Stomach (tissue), 8 donors: ENCODE measurements at regions not wholly inside any gene's neighbourhood (a gene's known extent, or its start where the extent isn't known, plus 50 kb on each side); places are given as distances from the start of the nearest gene placed in this dataset.
"Not testable (repeated sequence)": the region's sequence is repeated elsewhere in the genome, so short reads cannot be mapped to it uniquely, and the experiment has no call there.

ENCODE experiments used
- DNase-seq, 2 donors: peaks; one replicate each; pipeline versions ENCODE4 v3.0.0 to v3.0.0-alpha.2; 2013 to 2019
- H3K27ac ChIP-seq, 5 donors: fragments of 200-600 bp in 4 of 5; sonication (generic) in 4 of 5; one replicate each; pipeline ENCODE4 v1.5.1; 2013 to 2019; ENCODE audit warnings: mild to moderate bottlenecking in 1 of 5, moderate library complexity in 1 of 5
- H3K27me3 ChIP-seq, 3 donors: fragments of 200-600 bp; sonication (generic); one replicate each; pipeline ENCODE4 v1.5.1; 2017 to 2019; ENCODE audit warnings: mixed run types in 1 of 3
- H3K36me3 ChIP-seq, 4 donors: fragments of 200-600 bp; sonication (generic); 1 replicate in 3 of 4; 2 replicates in 1 of 4; pipeline ENCODE4 v1.5.1; 2016 to 2019
- H3K4me1 ChIP-seq, 4 donors: fragments of 200-600 bp; sonication (generic); one replicate each; pipeline ENCODE4 v1.5.1; 2016 to 2019
- H3K4me3 ChIP-seq, 4 donors: fragments of 200-600 bp; sonication (generic) in 3 of 4; one replicate each; pipeline ENCODE4 v1.5.1; 2016 to 2019; ENCODE audit warnings: mild to moderate bottlenecking in 1 of 4
- H3K9me3 ChIP-seq, 4 donors: fragments of 200-600 bp; sonication (generic); one replicate each; pipeline ENCODE4 v1.5.1; 2016 to 2019
- POLR2AphosphoS5 ChIP-seq, 3 donors: sonication (generic); formaldehyde crosslinking; IDR thresholded peaks; one replicate each; pipeline ENCODE4 v1.6.1; 2016; ENCODE audit warnings: antibody characterized with exemption in 3 of 3
- WGBS, 5 donors: extraction: QIAGEN DNeasy Blood & Tissue Kit in 3 of 5; methylation state at CpG; one replicate each; pipeline versions ENCODE4 v1.1.5 to v1.1.7; 2013 to 2018; 5-methylcytosine and 5-hydroxymethylcytosine counted together
- intact Hi-C: fragments of 100-400 bp; cut with DNase I; formaldehyde crosslinking; loops from one replicate; pipeline ENCODE4 v1.15.1; 2023; ENCODE audit warnings: low total_unique reads
- donor health status: healthy with polysubstance abuse.
- donor health status: Bipolar disorder and iron deficiency.
- donor health status: healthy.

DNA sequence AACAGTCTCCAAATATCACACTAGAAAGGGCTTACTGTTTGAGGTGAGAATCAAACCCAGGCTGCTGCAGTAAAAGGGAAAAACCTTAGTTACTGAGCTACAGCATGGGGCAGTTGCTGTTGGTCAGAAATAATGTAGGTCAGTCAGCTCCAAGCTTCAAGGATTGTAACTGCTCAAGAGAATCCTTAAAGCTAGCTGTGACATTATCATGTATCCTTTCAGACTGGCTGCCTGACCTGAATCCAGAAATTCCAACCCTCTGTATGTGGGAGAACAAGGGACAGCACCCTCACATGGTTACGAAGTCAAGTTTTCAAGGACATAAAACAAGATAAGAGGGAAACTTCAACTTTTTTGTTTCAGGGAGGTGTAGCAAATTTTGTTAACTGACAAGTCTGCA, 365.9 kb upstream of the NPAP1 start:
- H3K36me3 ChIP-seq, H3K4me1 ChIP-seq, H3K27ac ChIP-seq, H3K27me3 ChIP-seq, H3K9me3 ChIP-seq, intact Hi-C loops, H3K4me3 ChIP-seq, DNase-seq: not testable (repeated sequence)
- 62 to 86% (median 81%) methylated on average over 1 of the region's 1 CpG for WGBS, 5 donors

DNA sequence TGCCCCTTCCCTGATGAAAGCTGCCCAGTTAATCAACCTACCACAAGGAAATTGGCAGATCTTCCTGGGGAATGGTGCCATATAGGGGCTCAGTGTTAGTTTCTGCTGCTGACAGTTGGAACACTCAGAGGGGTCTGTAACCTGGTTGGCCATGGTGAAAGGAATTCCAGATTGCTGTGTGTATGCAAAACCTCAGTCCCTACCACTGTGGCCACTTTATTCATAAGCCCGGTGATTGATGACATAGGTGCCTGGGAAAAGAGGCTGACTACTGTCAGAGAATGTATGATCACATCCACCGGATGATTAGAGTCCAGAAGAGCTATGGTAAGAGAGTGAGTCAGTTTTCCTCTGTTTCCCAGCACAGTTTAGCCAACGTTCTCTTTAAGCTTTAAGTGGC, 363.9 kb upstream of the NPAP1 start:
- H3K4me1 ChIP-seq, DNase-seq, H3K27me3 ChIP-seq, H3K36me3 ChIP-seq, intact Hi-C loops, H3K9me3 ChIP-seq, H3K27ac ChIP-seq, H3K4me3 ChIP-seq: not testable (repeated sequence)
- WGBS, 5 donors = 63 to 78% (median 71%) methylated on average over 1 to 3 of the region's 3 CpGs

DNA sequence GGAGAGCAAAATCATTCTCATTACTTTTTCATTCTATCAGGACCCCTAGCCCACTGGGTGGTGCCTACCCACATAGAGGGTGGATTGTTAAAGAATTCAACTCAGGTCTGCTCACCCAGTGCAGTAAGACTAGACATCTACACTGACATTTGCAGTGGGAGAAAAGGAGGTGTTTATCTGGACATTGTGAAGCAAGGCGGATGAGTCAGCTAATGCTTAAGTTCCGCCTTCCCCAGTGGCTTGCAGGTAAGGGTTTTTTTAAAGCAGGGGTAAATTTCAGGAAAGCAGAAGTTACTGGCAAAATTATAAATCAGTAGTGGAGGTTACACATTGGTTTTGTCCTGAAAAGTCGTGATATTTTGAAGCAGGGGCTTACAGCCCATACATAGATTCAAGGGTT, 359.2 kb upstream of the NPAP1 start:
- H3K4me1 ChIP-seq, H3K27ac ChIP-seq, H3K9me3 ChIP-seq, DNase-seq, H3K27me3 ChIP-seq, H3K36me3 ChIP-seq, intact Hi-C loops, H3K4me3 ChIP-seq: not testable (repeated sequence)
- 62 to 86% (median 70%) methylated on average over 3 of the region's 3 CpGs for WGBS, 5 donors

DNA sequence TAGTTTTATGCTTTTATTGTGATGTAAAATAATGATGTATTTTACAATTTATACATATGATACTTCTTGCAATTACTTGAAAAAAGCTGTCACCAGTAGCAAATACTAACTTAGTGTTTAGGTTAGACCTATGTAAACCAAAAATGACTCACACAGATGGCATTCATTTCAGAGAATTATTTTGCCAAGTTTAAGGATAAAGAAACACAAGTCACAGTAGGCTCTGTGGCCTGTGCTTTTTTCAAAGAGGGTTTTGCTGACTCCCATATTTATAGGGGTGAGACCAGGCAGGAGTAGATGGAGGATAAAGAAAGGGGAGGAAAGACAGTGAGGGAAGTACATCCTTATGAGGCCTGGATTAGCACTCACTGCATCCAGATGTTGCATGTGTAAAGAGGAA, 356.6 kb upstream of the NPAP1 start:
- TF ChIP-seq POLR2AphosphoS5 (IDR thresholded peaks at IDR 0.05) = no peak
- H3K9me3 ChIP-seq = no peaks in the 10 kb centered on the region
- no peaks in the 10 kb centered on the region for H3K36me3 ChIP-seq
- DNase-seq = no peak
- no peak overlapping the region for H3K4me3 ChIP-seq
- H3K27ac ChIP-seq = peak overlapping the region in 1 of 5 donors; percentile 39
- H3K27me3 ChIP-seq = no peaks in the 10 kb centered on the region
- intact Hi-C loops = no loop called here
- H3K4me1 ChIP-seq = no peaks in the 10 kb centered on the region

DNA sequence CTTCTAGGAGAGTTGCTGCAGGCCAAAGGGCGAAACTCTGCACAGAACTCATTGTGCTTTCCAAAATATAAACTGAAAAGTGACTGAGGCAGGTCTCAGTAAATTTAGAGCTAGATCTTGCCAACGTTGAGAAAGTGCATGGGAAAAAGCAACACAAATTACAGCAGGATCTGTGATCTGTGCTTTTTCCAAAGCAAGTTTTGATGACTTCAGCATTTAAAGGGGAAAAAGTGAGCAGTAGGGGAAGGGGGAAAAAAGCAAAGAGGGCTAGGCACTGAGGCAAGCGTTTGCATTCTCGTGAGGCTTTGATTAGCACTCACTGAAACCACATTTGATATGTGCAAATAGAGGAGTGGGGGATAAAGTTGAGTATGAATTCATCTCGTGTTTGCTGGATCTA, 351.5 kb upstream of the NPAP1 start:
- DNase-seq, H3K9me3 ChIP-seq, intact Hi-C loops, H3K27ac ChIP-seq, H3K27me3 ChIP-seq, H3K36me3 ChIP-seq, H3K4me3 ChIP-seq, H3K4me1 ChIP-seq: not testable (repeated sequence)
- WGBS, 5 donors = 29 to 42% (median 39%) methylated on average over 3 to 5 of the region's 5 CpGs

DNA sequence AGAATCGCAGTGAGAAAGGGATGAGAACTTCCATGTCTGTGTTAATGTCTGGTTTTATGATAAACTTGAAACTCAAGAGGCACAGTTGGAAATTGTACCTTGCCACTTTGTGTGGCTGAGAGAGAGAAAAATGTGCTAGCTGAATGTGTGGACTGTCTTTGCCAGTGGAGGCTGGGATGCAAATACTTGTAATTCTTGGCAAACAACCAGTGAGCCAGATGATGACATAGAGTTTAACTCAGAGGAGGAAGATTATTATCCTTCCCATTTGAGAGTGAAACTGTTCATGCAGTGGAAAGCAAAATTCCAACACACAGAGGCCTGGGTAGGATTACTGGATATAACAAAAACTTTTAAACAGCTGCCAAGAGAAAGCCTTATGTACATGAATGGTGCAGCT, 349.1 kb upstream of the NPAP1 start:
- H3K4me1 ChIP-seq, H3K4me3 ChIP-seq, H3K27ac ChIP-seq, H3K27me3 ChIP-seq, H3K9me3 ChIP-seq, H3K36me3 ChIP-seq, intact Hi-C loops: not testable (repeated sequence)
- peak in 1 of 2 donors; percentile 56 for DNase-seq
- WGBS, 5 donors = 65 to 94% (median 82%) methylated on average over 1 of the region's 1 CpG

DNA sequence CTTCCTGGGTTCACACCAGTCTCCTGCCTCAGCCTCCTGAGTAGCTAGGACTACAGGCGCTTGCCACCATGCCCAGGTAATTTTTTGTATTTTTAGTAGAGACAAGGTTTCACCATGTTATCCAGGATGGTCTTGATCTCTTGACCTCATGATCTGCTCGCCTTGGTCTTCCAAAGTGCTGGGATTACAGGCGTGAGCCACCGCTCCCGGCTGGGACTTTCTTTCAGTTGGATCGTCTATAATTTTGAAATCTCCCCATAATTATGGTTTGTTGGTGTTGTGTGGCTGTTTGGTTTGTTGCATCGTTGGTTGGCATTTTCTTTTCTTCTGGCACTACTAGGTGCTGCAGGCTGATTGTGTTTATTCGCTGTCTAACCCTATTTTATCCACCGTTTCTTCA, 343.6 kb upstream of the NPAP1 start:
- H3K4me3 ChIP-seq, H3K27ac ChIP-seq, H3K27me3 ChIP-seq, H3K36me3 ChIP-seq, H3K4me1 ChIP-seq, DNase-seq, intact Hi-C loops: not testable (repeated sequence)
- WGBS, 5 donors = 76 to 98% (median 83%) methylated on average over 8 to 9 of the region's 9 CpGs
- peaks cover 0 to 13% (median 3%) of the 10 kb centered on the region in 4 donors for H3K9me3 ChIP-seq

DNA sequence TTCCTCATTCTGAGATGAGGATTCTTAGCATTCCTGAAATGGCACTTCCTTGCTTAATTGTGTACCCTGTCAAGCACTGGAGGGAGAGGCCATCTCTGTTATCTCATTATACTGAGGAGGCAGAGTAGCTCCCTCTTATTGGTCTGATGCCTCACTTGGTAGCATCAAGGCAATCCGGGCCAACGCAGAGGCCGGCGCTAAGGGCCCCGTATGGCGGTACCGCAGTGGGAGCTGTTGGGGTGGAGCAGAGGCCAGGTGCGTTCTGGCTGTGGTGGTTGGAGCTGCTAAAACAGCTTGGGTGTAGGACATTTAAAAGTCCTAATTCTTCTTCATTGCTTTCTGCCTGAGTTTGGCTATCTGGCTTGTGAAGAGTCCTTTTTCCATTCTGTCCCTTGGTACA, 333.7 kb upstream of the NPAP1 start:
- H3K4me3 ChIP-seq, H3K4me1 ChIP-seq, H3K36me3 ChIP-seq, H3K27me3 ChIP-seq, DNase-seq, H3K27ac ChIP-seq, intact Hi-C loops: not testable (repeated sequence)
- WGBS, 5 donors = 84 to 100% (median 94%) methylated on average over 8 of the region's 8 CpGs
- peaks cover 0 to 13% (median 4%) of the 10 kb centered on the region in 4 donors for H3K9me3 ChIP-seq

DNA sequence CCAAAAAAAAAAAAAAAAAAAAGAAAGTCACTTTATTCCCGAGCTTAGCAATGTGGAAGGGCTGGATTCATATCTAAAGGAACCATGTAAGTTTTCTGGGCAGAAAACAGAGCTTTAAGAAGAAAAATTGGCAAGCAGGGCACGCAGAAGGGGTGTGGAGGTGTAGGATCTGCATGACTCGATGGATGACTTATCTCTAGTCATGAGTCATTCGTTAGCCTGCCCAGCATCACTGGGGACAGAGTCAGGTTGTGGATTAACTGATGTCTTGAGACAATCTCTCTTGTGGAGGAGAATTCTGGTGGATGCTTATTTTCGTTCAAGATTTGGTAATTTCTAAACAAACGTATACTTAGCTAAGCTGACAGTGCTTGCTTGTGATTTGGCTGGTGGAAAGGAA, 322.8 kb upstream of the NPAP1 start:
- H3K27ac ChIP-seq, H3K27me3 ChIP-seq, H3K9me3 ChIP-seq, DNase-seq, H3K4me3 ChIP-seq, H3K4me1 ChIP-seq, H3K36me3 ChIP-seq, intact Hi-C loops: not testable (repeated sequence)
- WGBS, 5 donors = 60 to 67% (median 63%) methylated on average over 6 of the region's 6 CpGs

DNA sequence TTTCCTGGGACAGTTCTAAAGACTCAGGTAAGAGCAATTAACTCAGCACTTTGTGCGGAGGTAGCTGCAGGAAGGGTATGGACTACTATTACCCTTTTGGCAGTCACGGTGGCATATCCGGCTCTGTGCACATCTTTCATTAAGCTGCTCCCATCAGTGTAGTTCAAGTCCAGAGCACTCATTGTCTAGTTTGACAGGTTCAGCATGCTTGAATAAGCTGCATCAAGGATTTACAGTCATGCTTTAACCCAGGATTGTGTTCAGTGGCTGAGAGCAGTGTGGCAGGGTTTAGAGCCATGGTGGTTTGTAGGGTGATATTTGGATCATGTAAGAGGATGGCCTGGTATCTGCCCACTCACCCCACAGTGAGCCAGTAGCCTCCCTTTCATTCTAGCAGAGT, 294.5 kb upstream of the NPAP1 start:
- intact Hi-C loops, H3K27me3 ChIP-seq, H3K27ac ChIP-seq, H3K9me3 ChIP-seq, DNase-seq, H3K4me1 ChIP-seq, H3K36me3 ChIP-seq, H3K4me3 ChIP-seq: not testable (repeated sequence)
- 92 to 100% (median 97%) methylated on average over 1 to 3 of the region's 3 CpGs for WGBS, 5 donors

DNA sequence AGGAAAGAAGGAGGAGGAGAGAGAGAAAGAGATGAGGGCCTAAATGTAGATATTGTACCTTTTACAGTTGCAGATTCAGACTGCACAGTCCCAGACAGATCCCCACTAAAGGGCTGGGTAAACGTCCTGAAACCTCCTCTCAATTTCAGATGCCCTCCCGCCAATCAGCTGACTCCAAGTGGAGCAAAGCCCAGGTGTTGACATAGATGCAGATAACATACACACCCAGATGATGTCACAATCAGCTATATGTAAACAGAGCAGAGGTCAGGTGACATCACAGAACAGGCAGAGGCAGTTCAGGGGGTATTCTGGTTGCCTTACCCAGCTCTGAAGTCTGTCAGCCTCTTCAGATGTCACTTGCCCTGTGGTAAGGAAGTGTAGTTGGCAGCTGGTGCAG, 290.3 kb upstream of the NPAP1 start:
- H3K4me1 ChIP-seq, H3K36me3 ChIP-seq, H3K27ac ChIP-seq, H3K27me3 ChIP-seq, H3K4me3 ChIP-seq, intact Hi-C loops, H3K9me3 ChIP-seq: not testable (repeated sequence)
- peak in 1 of 2 donors; percentile 20 for DNase-seq
- WGBS, 5 donors = 26 to 42% (median 34%) methylated on average over 2 of the region's 2 CpGs
